Mesothelial cell of epicardium (in vitro differentiated cells): ENCODE measurements at regions not wholly inside any gene's neighbourhood (a gene's known extent, or its start where the extent isn't known, plus 50 kb on each side); places are given as distances from the start of the nearest gene placed in this dataset.

Experiments
- DNase-seq, 2 experiments: peaks; one replicate each; pipeline ENCODE4 v3.0.0; 2021; ENCODE audit warnings: low spot score in 2 of 2; ENCODE audit not compliant: unreplicated experiment in 2 of 2
- H3K27ac Mint-ChIP-seq: 2 replicates; pipeline ENCODE4 v1.8.0; 2021; ENCODE audit warnings: mixed read lengths
- H3K27me3 Mint-ChIP-seq: 2 replicates; pipeline ENCODE4 v1.8.0; 2021; ENCODE audit warnings: low read depth, mixed read lengths
- H3K36me3 Mint-ChIP-seq: 2 replicates; pipeline ENCODE4 v1.8.0; 2021; ENCODE audit warnings: mixed read lengths
- H3K4me1 Mint-ChIP-seq: 2 replicates; pipeline ENCODE4 v1.8.0; 2021; ENCODE audit warnings: mixed read lengths
- H3K4me3 Mint-ChIP-seq: 2 replicates; pipeline ENCODE4 v1.8.0; 2021; ENCODE audit warnings: mild to moderate bottlenecking, moderate library complexity, mixed read lengths
- H3K9me3 Mint-ChIP-seq: 2 replicates; pipeline ENCODE4 v1.8.0; 2021; ENCODE audit warnings: mixed read lengths
- CTCF ChIP-seq: fragments of 200-600 bp; sonication (generic); IDR thresholded peaks from one replicate; pipeline ENCODE4 v1.5.0; 2021; ENCODE audit warnings: antibody characterized with exemption; ENCODE audit not compliant: unreplicated experiment

- no peak overlapping the region for H3K4me3 Mint-ChIP-seq
- H3K4me1 Mint-ChIP-seq = peaks cover 8% of the 10 kb centered on the region
- peaks cover 23% of the 10 kb centered on the region for H3K27me3 Mint-ChIP-seq
- no peak overlapping the region for H3K27ac Mint-ChIP-seq
- H3K9me3 Mint-ChIP-seq = no peaks in the 10 kb centered on the region
- H3K36me3 Mint-ChIP-seq = peaks cover 14% of the 10 kb centered on the region
- DNase-seq = no peak
- TF ChIP-seq CTCF = no peak
Observed at GRCh38 chr15:96390986-96391385, 60.5 kb downstream of the NR2F2 start.

GRCh38 chr15:96392380-96393208, 62.1 kb downstream of the NR2F2 start:
- peaks cover 23% of the 10 kb centered on the region for H3K27me3 Mint-ChIP-seq

GRCh38 chr15:96393209-96393513, 62.7 kb downstream of the NR2F2 start:
- Mint-ChIP-seq H3K4me1 (peaks cover 8% of the 10 kb centered on the region), H3K4me3 (no peak overlapping the region), H3K9me3 (no peaks in the 10 kb centered on the region)

More at GRCh38 chr15:96392380-96393208, 62.1 kb downstream of the NR2F2 start:
- peaks cover 8% of the 10 kb centered on the region for H3K4me1 Mint-ChIP-seq
- no peak overlapping the region for H3K27ac Mint-ChIP-seq
- peaks cover 17% of the 10 kb centered on the region for H3K36me3 Mint-ChIP-seq
- H3K4me3 Mint-ChIP-seq = no peak overlapping the region
- no peaks in the 10 kb centered on the region for H3K9me3 Mint-ChIP-seq
- DNase-seq = no peak
- no peak for TF ChIP-seq CTCF

GRCh38 chr15:96395687-96396086, 65.2 kb downstream of the NR2F2 start:
- no peak for TF ChIP-seq CTCF
- DNase-seq = no peak
- Mint-ChIP-seq H3K4me1 (peaks cover 8% of the 10 kb centered on the region), H3K36me3 (peaks cover 10% of the 10 kb centered on the region), H3K27ac (no peak overlapping the region), H3K4me3 (no peak overlapping the region), H3K27me3 (peaks cover 40% of the 10 kb centered on the region), H3K9me3 (no peaks in the 10 kb centered on the region)

More at GRCh38 chr15:96393209-96393513, 62.7 kb downstream of the NR2F2 start:
- no peak for TF ChIP-seq CTCF
- DNase-seq = no peak
- Mint-ChIP-seq H3K27me3 (peaks cover 29% of the 10 kb centered on the region), H3K36me3 (peaks cover 17% of the 10 kb centered on the region), H3K27ac (no peak overlapping the region)

- Mint-ChIP-seq H3K27ac (no peak overlapping the region), H3K9me3 (no peaks in the 10 kb centered on the region), H3K27me3 (peaks cover 63% of the 10 kb centered on the region), H3K36me3 (peaks cover 4% of the 10 kb centered on the region), H3K4me1 (peaks cover 5% of the 10 kb centered on the region), H3K4me3 (no peak overlapping the region)
- TF ChIP-seq CTCF = no peak
- no peak for DNase-seq
Observed at GRCh38 chr15:96398776-96399175, 68.3 kb downstream of the NR2F2 start.
